ENCODE measurements at regions not wholly inside any gene's neighbourhood (a gene's known extent, or its start where the extent isn't known, plus 50 kb on each side); places are given as distances from the start of the nearest gene placed in this dataset.

- DNase-seq: no peak
These were observed 482.5 kb downstream of the SUCLA2 start for GRCh38 chr13:47518530-47518929.

- no peak for DNase-seq
These were observed 489.4 kb downstream of the SUCLA2 start for GRCh38 chr13:47511647-47512046.

- DNase-seq: no peak
These were observed 492.4 kb downstream of the SUCLA2 start for GRCh38 chr13:47508527-47509228.

GRCh38 chr13:47503475-47503874, 497.6 kb downstream of the SUCLA2 start:
- no peak for DNase-seq

- no peak for DNase-seq
These were observed 498.9 kb downstream of the SUCLA2 start for GRCh38 chr13:47502166-47502565.

GRCh38 chr13:47499358-47500150, 501.5 kb downstream of the SUCLA2 start:
- no peak for DNase-seq

- no peak for DNase-seq
These were observed 516.5 kb downstream of the SUCLA2 start for GRCh38 chr13:47484548-47484947.

- peak; percentile 22 for DNase-seq
These were observed 519.5 kb downstream of the SUCLA2 start for GRCh38 chr13:47481536-47481935.

GRCh38 chr13:47480951-47481350, 520.1 kb downstream of the SUCLA2 start:
- no peak for DNase-seq

- no peak for DNase-seq
These were observed 521.0 kb downstream of the SUCLA2 start for GRCh38 chr13:47480121-47480520.

GRCh38 chr13:47478985-47479384, 522.1 kb downstream of the SUCLA2 start:
- DNase-seq: no peak

- no peak for DNase-seq
These were observed 525.6 kb downstream of the SUCLA2 start for GRCh38 chr13:47475441-47475948.

GRCh38 chr13:47474839-47475238, 526.2 kb downstream of the SUCLA2 start:
- DNase-seq: no peak

GRCh38 chr13:47474326-47474725, 526.7 kb downstream of the SUCLA2 start:
- DNase-seq: no peak

- no peak for DNase-seq
These were observed 528.6 kb downstream of the SUCLA2 start for GRCh38 chr13:47472516-47472915.

GRCh38 chr13:47463726-47464125, 537.3 kb downstream of the SUCLA2 start:
- DNase-seq: no peak

GRCh38 chr13:47463002-47463401, 538.1 kb downstream of the SUCLA2 start:
- no peak for DNase-seq

- DNase-seq: no peak
These were observed 539.3 kb downstream of the SUCLA2 start for GRCh38 chr13:47461816-47462215.

GRCh38 chr13:47459512-47459911, 541.6 kb downstream of the SUCLA2 start:
- DNase-seq: no peak

GRCh38 chr13:47457626-47458025, 543.4 kb downstream of the SUCLA2 start:
- DNase-seq: no peak

GRCh38 chr13:47455626-47456025, 545.4 kb downstream of the SUCLA2 start:
- no peak for DNase-seq

- no peak for DNase-seq
These were observed 546.1 kb downstream of the SUCLA2 start for GRCh38 chr13:47454986-47455385.

- DNase-seq: no peak
These were observed 540.6 kb upstream of the HTR2A start for GRCh38 chr13:47437406-47437805.
